HG03442 (cell line): ENCODE measurements at regions not wholly inside any gene's neighbourhood (a gene's known extent, or its start where the extent isn't known, plus 50 kb on each side); places are given as distances from the start of the nearest gene placed in this dataset.
"Not testable (repeated sequence)": the region's sequence is repeated elsewhere in the genome, so short reads cannot be mapped to it uniquely, and the experiment has no call there.

Experiments
- ATAC-seq: cut with Tn5 transposase; IDR thresholded peaks from one replicate; pipeline ENCODE4 v1.9.1; 2021; ENCODE audit warnings: mild to moderate bottlenecking, moderate library complexity; ENCODE audit not compliant: unreplicated experiment

GRCh38 chr2:221775096-221775495 is 203.0 kb upstream of the EPHA4 start:
- no peak for ATAC-seq

- no peak for ATAC-seq
Measured at GRCh38 chr2:221774136-221774535, 202.0 kb upstream of the EPHA4 start.

GRCh38 chr2:221771297-221771696 is 199.2 kb upstream of the EPHA4 start:
- ATAC-seq, result no peak

- ATAC-seq, result no peak
Measured at GRCh38 chr2:221767106-221768012, 195.3 kb upstream of the EPHA4 start.

- no peak for ATAC-seq
Measured at GRCh38 chr2:221762496-221762895, 190.4 kb upstream of the EPHA4 start.

- ATAC-seq, result no peak
Measured at GRCh38 chr2:221761260-221761659, 189.2 kb upstream of the EPHA4 start.

- no peak for ATAC-seq
Measured at GRCh38 chr2:221758076-221758475, 186.0 kb upstream of the EPHA4 start.

- no peak for ATAC-seq
Measured at GRCh38 chr2:221753401-221753800, 181.3 kb upstream of the EPHA4 start.

GRCh38 chr2:221752781-221753180 is 180.7 kb upstream of the EPHA4 start:
- no peak for ATAC-seq

- ATAC-seq, result no peak
Measured at GRCh38 chr2:221750316-221750715, 178.2 kb upstream of the EPHA4 start.

- ATAC-seq, result peak; percentile 90
Measured at GRCh38 chr2:221747289-221747972, 175.3 kb upstream of the EPHA4 start.

GRCh38 chr2:221741496-221742211 is 169.6 kb upstream of the EPHA4 start:
- ATAC-seq, result no peak

- ATAC-seq, result peak; percentile 43
Measured at GRCh38 chr2:221731432-221732145, 159.5 kb upstream of the EPHA4 start.

- ATAC-seq, result no peak
Measured at GRCh38 chr2:221726894-221727513, 154.9 kb upstream of the EPHA4 start.

- ATAC-seq, result no peak
Measured at GRCh38 chr2:221724631-221725203, 152.6 kb upstream of the EPHA4 start.

GRCh38 chr2:221724117-221724516 is 152.0 kb upstream of the EPHA4 start:
- not testable (repeated sequence) for ATAC-seq

- no peak for ATAC-seq
Measured at GRCh38 chr2:221716426-221717303, 144.6 kb upstream of the EPHA4 start.

GRCh38 chr2:221715523-221716247 is 143.6 kb upstream of the EPHA4 start:
- no peak for ATAC-seq
